Spleen (tissue), 7 donors: ENCODE measurements at regions not wholly inside any gene's neighbourhood (a gene's known extent, or its start where the extent isn't known, plus 50 kb on each side); places are given as distances from the start of the nearest gene placed in this dataset.

Experiments used
- POLR2A ChIP-seq, 3 donors: fragments of 450-650 bp; IDR thresholded peaks; one replicate each; pipeline ENCODE4 v1.5.1; 2017; ENCODE audit warnings: antibody characterized with exemption in 3 of 3, mild to moderate bottlenecking in 1 of 3
- TF ChIP-seq, protein P1 (sequence below), 11 experiments: fragments of 200-600 bp in 7 of 11; fragments of 450-650 bp in 4 of 11; sonication (generic) in 4 of 11; IDR thresholded peaks in 8 of 11; conservative IDR thresholded peaks in 3 of 11; 1 replicate in 7 of 11; 2 replicates in 4 of 11; pipeline versions ENCODE4 v1.4.0 to v1.8.0; 2016 to 2021; ENCODE audit warnings: antibody characterized with exemption in 11 of 11, inconsistent platforms in 4 of 11, mild to moderate bottlenecking in 1 of 11
- donor health status: DM: no; HTN: no; CAD: no; lungs with moderate emphysema.
- donor health status: DM: no; HTN: no; CAD: no.
- donor health status: DM: no; HTN: no; CAD: no.

- TF ChIP-seq, protein P1, sequence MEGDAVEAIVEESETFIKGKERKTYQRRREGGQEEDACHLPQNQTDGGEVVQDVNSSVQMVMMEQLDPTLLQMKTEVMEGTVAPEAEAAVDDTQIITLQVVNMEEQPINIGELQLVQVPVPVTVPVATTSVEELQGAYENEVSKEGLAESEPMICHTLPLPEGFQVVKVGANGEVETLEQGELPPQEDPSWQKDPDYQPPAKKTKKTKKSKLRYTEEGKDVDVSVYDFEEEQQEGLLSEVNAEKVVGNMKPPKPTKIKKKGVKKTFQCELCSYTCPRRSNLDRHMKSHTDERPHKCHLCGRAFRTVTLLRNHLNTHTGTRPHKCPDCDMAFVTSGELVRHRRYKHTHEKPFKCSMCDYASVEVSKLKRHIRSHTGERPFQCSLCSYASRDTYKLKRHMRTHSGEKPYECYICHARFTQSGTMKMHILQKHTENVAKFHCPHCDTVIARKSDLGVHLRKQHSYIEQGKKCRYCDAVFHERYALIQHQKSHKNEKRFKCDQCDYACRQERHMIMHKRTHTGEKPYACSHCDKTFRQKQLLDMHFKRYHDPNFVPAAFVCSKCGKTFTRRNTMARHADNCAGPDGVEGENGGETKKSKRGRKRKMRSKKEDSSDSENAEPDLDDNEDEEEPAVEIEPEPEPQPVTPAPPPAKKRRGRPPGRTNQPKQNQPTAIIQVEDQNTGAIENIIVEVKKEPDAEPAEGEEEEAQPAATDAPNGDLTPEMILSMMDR (IDR thresholded peaks at IDR 0.05 in 8 of 11, conservative IDR thresholded peaks at IDR 0.05 in 3 of 11) = no peak
- no peak for TF ChIP-seq POLR2A (IDR thresholded peaks at IDR 0.05)
Observed at GRCh38 chr5:94017579-94017978, 276.2 kb upstream of the POU5F2 start.
